Testis (tissue), 2 donors: ENCODE measurements at regions not wholly inside any gene's neighbourhood (a gene's known extent, or its start where the extent isn't known, plus 50 kb on each side); places are given as distances from the start of the nearest gene placed in this dataset.

Experiments used
- POLR2A ChIP-seq: fragments of 450-650 bp; IDR thresholded peaks from one replicate; pipeline ENCODE4 v1.6.1; 2017; ENCODE audit warnings: antibody characterized with exemption, mild to moderate bottlenecking, moderate library complexity
- TF ChIP-seq, protein P1 (sequence below), 3 experiments: fragments of 450-650 bp in 2 of 3; fragments of 200-600 bp in 1 of 3; sonication (generic) in 1 of 3; IDR thresholded peaks; one replicate each; pipeline ENCODE4 v1.5.1; 2016 to 2019; ENCODE audit warnings: antibody characterized with exemption in 3 of 3, mild to moderate bottlenecking in 2 of 3, moderate library complexity in 1 of 3

DNA sequence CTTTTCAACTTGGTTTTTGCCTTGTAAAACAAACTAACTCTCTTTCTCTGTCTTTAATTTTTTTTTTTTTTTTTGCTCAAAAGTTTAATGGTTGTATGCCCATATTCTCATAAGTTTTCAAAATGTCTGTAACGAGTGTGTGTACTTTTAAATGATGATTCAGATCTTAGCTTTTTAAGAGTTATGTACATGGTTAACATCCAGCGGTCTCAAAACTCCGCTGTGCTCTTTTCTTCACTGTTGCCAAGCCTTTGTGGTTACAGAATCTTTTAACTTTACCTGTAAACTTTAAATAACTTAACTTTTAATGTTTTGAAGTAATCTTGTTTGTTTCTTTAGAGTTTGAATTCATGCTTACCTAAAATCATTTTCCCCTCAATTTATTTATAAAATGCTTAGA is 133.0 kb downstream of the SAMD5 start:
- TF ChIP-seq, protein P1, sequence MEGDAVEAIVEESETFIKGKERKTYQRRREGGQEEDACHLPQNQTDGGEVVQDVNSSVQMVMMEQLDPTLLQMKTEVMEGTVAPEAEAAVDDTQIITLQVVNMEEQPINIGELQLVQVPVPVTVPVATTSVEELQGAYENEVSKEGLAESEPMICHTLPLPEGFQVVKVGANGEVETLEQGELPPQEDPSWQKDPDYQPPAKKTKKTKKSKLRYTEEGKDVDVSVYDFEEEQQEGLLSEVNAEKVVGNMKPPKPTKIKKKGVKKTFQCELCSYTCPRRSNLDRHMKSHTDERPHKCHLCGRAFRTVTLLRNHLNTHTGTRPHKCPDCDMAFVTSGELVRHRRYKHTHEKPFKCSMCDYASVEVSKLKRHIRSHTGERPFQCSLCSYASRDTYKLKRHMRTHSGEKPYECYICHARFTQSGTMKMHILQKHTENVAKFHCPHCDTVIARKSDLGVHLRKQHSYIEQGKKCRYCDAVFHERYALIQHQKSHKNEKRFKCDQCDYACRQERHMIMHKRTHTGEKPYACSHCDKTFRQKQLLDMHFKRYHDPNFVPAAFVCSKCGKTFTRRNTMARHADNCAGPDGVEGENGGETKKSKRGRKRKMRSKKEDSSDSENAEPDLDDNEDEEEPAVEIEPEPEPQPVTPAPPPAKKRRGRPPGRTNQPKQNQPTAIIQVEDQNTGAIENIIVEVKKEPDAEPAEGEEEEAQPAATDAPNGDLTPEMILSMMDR (IDR thresholded peaks at IDR 0.05), result no peak
- no peak for TF ChIP-seq POLR2A
